GM15510 (cell line): ENCODE measurements at regions not wholly inside any gene's neighbourhood (a gene's known extent, or its start where the extent isn't known, plus 50 kb on each side); places are given as distances from the start of the nearest gene placed in this dataset.

ENCODE experiments used
- POLR2A ChIP-seq: IDR thresholded peaks from 3 replicates; pipeline ENCODE4 v1.6.1; 2011; ENCODE audit warnings: borderline replicate concordance; ENCODE audit not compliant: insufficient read length; ENCODE audit errors: extremely low read depth

DNA sequence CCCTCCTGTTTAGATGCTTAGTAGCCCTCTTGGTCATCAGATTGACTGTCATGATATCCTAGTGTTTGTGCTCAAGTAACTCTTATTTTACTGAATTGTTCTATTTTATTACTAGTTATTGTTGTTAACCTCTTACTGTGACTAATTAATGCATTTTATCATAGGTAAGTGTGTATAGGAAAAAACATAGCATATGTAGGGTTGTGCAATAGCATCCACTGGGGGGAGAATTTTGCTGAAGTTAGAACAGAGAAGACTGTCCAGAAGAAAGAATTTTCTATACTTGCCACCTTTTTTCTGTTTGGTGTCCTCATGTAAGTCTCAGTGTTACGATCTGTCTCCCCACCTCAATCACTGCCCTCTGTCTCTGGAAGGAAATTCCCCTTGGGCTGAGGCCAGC lies 177.4 kb downstream of the RPIA start:
- TF ChIP-seq POLR2A = no peak

DNA sequence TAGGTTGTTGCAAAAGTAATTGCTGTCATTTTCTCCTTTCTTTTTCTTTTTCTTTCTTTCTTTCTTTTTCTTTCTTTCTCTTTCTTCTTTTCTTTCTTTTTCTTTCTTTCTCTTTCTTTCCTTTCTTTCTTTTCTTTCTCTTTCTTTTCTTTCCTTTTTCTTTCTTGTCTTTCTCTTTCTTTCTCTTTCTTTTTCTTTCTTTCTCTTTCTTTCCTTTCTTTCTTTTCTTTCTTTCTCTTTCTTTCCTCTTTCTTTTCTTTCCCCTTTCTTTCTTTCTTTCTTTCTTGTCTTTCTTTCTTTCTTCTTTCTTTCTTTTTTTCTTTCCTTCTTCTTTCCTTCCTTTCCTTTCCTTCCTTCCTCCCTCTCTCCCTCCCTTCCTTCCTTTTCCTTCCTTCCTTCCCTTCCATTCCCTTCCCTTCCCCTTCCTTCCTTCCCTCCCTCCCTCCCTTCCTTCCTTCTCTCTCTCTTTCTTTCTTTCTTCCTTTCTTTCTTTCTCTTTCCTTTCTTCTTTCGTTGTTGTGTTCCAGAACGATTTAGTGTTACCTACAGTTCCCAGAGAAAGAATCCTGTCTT lies 178.9 kb downstream of the RPIA start:
- TF ChIP-seq POLR2A = no peak

DNA sequence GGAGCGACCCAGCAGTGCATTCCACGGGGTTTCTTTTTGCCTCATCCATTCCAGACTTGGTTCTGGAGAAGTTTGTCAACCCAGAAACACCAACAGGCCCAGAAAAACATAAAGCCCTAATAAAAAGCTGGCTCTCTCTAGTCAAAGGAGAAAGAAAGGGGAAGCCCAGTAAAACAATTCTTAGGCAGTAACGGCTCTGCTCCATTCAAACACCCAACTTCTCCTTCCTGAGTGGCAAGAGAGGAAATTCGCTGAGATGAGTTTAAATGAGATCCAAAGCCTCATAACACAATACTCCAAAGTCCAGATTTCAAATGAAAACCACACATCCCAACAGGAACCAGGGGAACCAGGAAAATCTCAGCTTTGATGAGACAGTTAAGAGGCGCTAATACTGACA lies 179.9 kb downstream of the RPIA start:
- TF ChIP-seq POLR2A = no peak

DNA sequence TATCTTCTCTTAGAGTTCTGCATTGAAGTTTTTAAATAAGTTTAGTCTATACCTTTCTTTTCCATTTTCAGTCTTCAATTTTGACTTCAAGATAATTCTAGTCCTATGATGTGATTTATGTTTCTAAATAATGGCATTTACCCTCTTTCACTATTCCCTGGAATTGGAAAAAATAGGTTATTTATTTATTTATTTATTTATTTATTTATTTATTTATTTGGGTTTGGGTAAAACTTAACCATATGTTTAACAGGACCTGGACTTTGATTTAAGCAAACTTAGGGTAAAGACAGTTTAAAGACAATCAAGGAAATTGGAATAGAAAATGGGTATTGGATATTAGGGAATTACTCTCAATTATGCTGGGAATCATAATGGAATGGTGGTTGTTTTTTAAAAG lies 182.1 kb downstream of the RPIA start:
- TF ChIP-seq POLR2A = no peak

DNA sequence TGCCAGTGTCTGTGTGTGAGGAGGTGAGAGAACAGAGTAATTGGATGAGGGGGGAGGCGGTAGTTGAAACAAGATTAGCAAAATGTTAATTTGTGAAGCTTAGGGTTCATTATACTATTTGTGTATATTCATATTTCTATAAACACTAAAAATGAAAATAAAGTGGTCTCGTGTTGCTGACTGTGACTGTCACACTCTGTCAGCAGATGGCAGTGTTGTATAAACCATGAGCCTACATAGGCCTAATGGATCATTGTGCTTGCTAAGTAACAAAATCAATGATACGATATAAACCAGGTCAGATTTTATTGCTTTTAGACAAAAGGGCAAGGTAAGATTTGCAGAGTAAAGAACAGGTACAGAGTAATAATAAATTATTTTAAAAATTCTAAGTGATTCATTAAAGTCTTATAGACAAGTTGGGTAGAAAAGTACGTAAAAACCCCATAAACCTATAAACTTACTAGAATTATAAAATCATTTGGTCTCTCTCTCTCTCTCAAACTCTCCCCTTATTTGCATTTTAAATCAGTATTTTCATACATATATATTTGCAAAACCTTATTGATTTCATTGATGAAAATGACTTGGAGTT lies 182.7 kb downstream of the RPIA start:
- no peak for TF ChIP-seq POLR2A

DNA sequence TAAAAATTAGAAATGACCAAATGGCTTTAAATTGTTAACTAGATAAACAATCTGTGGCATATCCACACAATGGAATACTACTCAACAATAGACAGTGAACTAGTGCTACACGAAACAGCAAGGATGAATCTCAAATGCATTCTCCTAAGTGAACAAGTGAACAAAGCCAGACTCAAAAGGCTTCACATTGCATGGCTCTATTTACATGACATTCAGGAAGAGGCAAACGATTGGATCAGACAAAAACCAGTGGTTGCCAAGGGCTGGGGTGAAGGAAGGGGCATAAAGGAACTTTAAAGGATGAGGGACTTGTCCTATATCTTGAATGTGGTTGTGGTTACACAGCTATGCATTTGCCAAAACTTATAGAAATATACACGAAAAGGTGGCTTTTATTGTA lies 184.3 kb downstream of the RPIA start:
- TF ChIP-seq POLR2A = no peak

- TF ChIP-seq POLR2A = no peak
Observed at GRCh38 chr2:88880441-88880953, 189.0 kb downstream of the RPIA start.

- TF ChIP-seq POLR2A = no peak
Observed at GRCh38 chr2:88885275-88885674, 193.8 kb downstream of the RPIA start.

GRCh38 chr2:88885679-88886416 lies 194.4 kb downstream of the RPIA start:
- TF ChIP-seq POLR2A = no peak

DNA sequence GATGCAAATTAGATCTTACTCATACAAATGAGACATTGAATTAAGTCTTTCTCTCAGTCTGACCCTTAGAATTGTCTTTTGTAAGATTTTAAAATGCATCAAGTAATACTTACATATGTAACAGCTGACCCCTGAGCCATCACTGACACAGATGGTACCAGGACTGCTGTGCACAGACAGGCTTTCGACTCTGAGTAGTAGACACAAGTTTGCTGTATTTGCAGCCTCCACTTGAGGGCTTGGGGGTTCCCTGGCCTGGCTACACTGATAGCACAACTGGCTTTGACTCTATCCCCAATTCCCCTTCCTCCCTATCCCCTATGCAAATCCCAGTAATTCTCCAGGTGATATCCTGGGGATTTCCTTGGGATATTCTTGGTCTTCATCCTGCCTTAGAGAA lies 200.7 kb downstream of the RPIA start:
- no peak for TF ChIP-seq POLR2A

DNA sequence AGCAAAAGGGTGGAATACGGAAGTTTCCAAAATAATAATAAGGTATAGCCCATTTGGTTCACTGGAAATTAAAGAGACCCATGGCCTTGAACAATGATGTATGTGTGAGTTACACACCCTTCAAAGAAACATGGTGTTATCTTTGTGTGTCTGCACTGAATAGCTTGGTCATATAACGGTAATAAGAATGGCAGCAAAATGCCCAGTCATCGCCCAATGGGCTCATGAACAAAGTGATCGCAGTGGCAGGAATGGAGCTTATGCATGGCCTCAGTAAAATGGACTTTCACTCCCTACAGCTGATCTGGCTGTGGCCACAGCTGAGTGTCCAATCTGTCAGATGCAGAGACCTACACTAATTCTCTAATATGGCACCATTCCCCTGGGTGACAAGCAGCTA lies 201.3 kb downstream of the RPIA start:
- no peak for TF ChIP-seq POLR2A

DNA sequence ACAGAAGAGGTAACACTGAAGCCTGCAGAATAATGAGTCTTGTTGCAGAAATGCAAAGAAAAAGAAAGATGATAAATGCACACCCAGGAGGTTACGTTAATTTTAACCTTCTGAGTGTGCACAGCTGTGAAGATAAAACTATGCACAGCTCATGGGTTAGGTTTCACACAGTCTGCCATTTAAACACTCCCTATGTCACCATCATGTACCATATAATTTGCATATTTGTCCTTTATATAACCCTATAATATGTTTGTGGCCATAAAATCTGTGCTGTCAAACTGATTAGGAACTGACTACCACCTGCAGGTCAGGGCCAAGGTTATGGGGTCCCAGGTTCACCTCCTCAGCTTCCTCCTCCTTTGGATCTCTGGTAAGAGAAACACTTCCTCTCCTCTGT lies 205.5 kb downstream of the RPIA start:
- no peak for TF ChIP-seq POLR2A

DNA sequence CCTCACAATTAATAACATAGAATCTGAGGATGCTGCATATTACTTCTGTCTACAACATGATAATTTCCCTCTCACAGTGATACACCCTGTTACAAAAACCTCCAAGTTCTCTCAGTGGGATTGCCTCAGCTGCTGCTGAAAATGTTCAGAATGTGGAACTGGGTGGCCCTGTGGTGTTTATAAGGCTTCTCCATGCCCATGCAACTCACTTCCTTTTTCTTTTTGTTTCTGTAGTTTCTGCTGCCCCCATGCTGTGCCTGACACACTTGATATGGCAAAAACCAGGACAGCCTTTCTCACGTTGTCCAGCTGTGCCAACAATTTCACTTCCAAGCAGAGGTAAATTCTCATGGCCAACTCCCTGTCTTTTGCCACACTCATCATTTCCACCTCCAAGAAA lies 206.2 kb downstream of the RPIA start:
- TF ChIP-seq POLR2A = no peak

- TF ChIP-seq POLR2A = no peak
Observed at GRCh38 chr2:88903749-88904353, 212.4 kb downstream of the RPIA start.

- no peak for TF ChIP-seq POLR2A
Observed at GRCh38 chr2:88913280-88913679, 221.8 kb downstream of the RPIA start.
